NT2/D1 (cell line): ENCODE measurements at regions not wholly inside any gene's neighbourhood (a gene's known extent, or its start where the extent isn't known, plus 50 kb on each side); places are given as distances from the start of the nearest gene placed in this dataset.

Source experiments
- SUZ12 ChIP-seq: IDR thresholded peaks from 2 replicates; pipeline ENCODE4 v1.6.1; 2011; ENCODE audit not compliant: insufficient read length, insufficient read depth; ENCODE audit errors: extremely low read depth
- YY1 ChIP-seq: IDR thresholded peaks from 2 replicates; pipeline ENCODE4 v1.6.1; 2011; ENCODE audit not compliant: insufficient read length, insufficient read depth
- ZNF274 ChIP-seq: IDR thresholded peaks from 2 replicates; pipeline ENCODE4 v1.6.1; 2011; ENCODE audit warnings: mild to moderate bottlenecking, low read depth, low read length

GRCh38 chr11:105468154-105468553 lies 141.7 kb upstream of the GRIA4 start:
- TF ChIP-seq ZNF274 (no peak), YY1 (no peak), SUZ12 (no peak)
